HL-60 (cell line): ENCODE measurements at regions not wholly inside any gene's neighbourhood (a gene's known extent, or its start where the extent isn't known, plus 50 kb on each side); places are given as distances from the start of the nearest gene placed in this dataset.

Experiments used
- GABPA ChIP-seq: IDR thresholded peaks from 2 replicates; pipeline ENCODE4 v1.6.1; 2012; ENCODE audit warnings: low read depth
- POLR2AphosphoS5 ChIP-seq: IDR thresholded peaks from 2 replicates; pipeline ENCODE4 v1.6.1; 2012; ENCODE audit warnings: low read depth
- REST ChIP-seq: IDR thresholded peaks from 2 replicates; pipeline ENCODE4 v1.6.1; 2012; ENCODE audit warnings: low read depth; ENCODE audit not compliant: insufficient replicate concordance
- TF ChIP-seq, protein P1 (sequence below): IDR thresholded peaks from one replicate; pipeline ENCODE4 v1.5.1; 2011; ENCODE audit warnings: low read length, control low read depth, inconsistent platforms; ENCODE audit not compliant: insufficient read depth

- no peak for TF ChIP-seq GABPA
- TF ChIP-seq, protein P1, sequence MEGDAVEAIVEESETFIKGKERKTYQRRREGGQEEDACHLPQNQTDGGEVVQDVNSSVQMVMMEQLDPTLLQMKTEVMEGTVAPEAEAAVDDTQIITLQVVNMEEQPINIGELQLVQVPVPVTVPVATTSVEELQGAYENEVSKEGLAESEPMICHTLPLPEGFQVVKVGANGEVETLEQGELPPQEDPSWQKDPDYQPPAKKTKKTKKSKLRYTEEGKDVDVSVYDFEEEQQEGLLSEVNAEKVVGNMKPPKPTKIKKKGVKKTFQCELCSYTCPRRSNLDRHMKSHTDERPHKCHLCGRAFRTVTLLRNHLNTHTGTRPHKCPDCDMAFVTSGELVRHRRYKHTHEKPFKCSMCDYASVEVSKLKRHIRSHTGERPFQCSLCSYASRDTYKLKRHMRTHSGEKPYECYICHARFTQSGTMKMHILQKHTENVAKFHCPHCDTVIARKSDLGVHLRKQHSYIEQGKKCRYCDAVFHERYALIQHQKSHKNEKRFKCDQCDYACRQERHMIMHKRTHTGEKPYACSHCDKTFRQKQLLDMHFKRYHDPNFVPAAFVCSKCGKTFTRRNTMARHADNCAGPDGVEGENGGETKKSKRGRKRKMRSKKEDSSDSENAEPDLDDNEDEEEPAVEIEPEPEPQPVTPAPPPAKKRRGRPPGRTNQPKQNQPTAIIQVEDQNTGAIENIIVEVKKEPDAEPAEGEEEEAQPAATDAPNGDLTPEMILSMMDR = no peak
- no peak for TF ChIP-seq REST
- TF ChIP-seq POLR2AphosphoS5 = no peak
Measured at GRCh38 chr5:16296946-16297345, 117.4 kb upstream of the MARCHF11 start.
